Muscle of arm (tissue), 1 donor: ENCODE measurements at regions not wholly inside any gene's neighbourhood (a gene's known extent, or its start where the extent isn't known, plus 50 kb on each side); places are given as distances from the start of the nearest gene placed in this dataset.

ENCODE experiments used
- DNase-seq: peaks from one replicate; pipeline ENCODE4 v3.0.0-alpha.2; 2013

DNA sequence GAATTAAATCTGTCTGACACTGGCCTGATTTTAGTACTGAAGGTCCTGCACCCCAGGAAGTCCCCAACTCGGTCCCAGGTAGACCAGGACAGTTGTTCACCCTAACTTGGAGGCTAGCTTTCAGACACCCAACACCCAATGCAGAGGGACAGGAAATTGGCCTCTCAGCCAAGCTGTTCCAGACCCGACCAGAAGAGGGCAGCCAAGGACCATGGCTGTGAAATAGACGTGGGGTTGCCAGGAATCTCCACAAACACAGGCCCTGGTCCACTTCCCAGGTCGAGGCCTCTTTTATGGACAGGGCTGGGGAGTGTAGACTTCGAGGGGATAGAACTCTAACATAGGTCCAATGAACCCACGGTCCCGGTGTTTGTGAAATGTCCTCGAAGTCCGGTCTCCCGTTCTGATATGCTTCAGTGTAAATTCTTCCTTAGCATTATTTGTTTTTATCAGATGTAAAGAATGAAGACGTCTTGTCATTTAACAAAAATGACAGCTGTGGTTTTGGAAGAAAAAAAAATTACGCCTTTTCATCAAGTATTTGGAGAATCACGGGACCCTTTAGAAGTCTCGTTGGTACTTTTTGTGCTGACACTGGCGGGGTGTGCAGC is 260.3 kb upstream of the ADAMTS16 start:
- DNase-seq = peak; percentile 91

GRCh38 chr5:4880304-4880741 is 259.8 kb upstream of the ADAMTS16 start:
- no peak for DNase-seq

- DNase-seq = no peak
These were observed 258.6 kb upstream of the ADAMTS16 start for GRCh38 chr5:4881366-4882002.

GRCh38 chr5:4882186-4882585 is 257.9 kb upstream of the ADAMTS16 start:
- DNase-seq = no peak

GRCh38 chr5:4883360-4883759 is 256.8 kb upstream of the ADAMTS16 start:
- DNase-seq = no peak

DNA sequence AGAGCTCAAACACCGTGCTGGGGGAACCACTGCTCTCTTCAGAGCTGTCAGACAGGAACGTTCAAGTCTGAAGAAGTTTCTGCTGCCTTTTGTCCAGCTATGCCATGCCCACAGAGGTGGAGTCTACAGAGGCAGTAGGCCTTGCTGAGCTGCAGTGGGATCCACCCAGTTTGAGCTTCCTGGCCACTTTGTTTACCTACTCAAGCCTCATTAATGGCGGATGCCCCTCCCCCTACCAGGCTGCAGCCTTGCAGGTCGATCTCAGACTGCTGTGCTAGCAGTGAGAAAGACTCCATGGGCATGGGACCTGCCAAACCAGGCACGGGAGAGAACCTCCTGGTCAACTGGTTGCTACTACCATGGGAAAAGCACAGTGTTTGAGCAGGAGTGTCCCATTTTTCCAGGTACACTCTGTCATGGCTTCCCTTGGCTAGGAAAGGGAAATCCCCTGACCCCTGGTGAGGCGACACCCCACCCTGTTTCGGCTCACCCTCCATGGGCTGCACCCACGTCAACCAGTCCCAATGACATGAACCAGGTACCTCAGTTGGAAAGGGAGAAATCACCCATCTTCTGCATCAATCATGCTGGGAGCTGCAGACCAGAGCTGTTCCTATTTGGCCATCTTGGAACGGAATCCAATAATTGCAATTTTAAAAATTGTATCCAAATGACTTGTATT is 246.9 kb upstream of the ADAMTS16 start:
- DNase-seq = no peak

GRCh38 chr5:4896328-4896727 is 243.8 kb upstream of the ADAMTS16 start:
- no peak for DNase-seq

DNA sequence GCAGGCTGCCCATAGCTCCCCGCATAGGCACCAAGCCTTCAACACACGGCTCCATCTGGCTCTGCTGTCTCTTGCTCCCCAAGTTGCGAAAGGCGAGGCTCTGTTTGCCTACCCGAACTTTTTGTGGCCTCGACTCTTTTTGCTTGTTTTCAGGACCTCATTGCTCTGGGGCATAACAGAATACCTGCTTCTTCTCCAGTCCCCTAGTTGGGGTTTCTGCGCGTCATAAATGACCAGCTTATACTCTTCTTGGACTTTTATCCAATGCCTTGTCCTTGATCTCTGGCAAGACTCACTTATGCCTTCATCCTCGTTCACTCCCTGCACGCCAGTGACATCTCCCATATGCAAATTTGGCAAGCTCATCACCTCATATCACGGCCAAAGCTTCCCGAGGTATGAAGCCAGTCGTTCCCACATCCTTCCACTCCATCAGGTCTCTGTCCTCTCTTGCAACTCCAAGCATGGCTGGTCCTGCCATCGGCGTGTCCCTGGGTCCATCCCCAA is 238.8 kb upstream of the ADAMTS16 start:
- DNase-seq = no peak

- no peak for DNase-seq
These were observed 238.2 kb upstream of the ADAMTS16 start for GRCh38 chr5:4901924-4902323.

DNA sequence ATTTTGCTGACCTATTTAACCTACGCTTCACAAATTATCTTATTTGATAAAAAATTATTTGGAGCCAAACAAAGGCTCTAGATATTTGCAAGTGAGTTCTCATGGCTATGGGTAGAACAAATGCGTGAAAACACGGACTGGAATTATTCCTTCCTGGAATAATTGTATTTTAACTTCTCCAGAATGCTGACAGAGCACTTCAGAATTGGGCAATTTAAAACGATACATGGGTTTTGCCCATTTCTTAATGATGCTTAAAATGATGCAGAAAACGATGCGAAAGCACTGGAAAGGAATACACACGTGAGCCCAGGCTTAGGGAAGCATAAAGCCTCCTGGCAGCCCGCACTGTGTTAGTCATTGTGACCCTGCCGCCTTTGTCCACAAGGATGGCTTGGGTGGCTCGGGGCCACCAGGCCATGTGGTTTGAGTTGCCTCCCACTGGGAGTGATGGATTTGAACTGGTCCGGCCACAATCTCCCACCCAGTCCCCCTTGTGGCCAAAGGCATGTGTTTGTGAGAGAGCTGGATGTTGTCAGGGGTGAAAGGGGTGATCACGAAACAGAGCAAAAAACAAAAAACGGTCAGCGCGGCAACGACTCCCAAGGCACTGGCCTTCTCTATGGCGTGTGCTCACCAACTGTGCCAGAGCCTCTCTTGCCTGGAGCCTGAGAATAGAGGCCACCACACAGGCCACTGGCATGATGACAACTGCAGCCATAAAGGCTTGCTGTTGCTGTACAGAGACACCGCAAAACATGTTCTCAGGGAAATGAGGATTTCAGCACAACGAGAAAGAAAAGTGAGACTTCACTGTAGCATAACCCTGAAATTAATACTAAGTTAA is 234.2 kb upstream of the ADAMTS16 start:
- no peak for DNase-seq

DNA sequence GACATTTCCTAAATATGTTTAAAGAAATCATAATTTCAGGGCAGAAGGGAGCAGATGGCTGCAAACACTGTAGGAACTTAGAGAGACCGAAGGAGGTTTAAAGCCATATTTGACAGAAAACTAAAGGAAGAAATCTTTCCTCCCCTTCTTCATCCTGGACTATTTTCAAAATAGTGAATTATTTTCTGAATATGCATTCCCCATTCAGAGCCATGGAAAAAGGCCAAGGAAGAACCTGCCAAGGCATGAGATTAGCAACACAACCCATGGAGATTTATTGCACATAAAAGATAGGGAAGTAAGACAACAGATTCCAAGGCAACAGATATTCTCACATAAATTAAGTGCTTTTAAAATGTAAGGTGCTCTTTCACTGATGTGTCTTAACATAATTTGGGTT is 233.3 kb upstream of the ADAMTS16 start:
- no peak for DNase-seq

DNA sequence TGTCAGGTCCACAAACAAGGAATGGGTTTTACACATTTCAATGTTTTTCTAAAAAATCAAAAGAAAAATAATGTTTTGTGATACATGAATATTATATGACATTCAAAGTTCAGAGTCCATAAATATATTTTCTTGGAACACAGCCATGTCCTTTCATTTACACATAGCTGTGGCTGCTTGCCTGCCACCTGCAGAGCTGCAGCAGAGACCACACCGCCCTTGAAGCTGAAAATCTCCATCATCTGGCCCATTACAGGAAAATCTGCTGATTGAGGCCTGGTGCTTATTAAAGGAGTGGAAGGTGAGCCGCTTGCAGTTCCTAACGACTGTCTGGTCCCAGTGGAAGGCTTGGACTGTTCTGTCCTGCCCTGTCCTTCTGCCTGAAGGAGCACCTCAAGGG is 232.6 kb upstream of the ADAMTS16 start:
- no peak for DNase-seq

DNA sequence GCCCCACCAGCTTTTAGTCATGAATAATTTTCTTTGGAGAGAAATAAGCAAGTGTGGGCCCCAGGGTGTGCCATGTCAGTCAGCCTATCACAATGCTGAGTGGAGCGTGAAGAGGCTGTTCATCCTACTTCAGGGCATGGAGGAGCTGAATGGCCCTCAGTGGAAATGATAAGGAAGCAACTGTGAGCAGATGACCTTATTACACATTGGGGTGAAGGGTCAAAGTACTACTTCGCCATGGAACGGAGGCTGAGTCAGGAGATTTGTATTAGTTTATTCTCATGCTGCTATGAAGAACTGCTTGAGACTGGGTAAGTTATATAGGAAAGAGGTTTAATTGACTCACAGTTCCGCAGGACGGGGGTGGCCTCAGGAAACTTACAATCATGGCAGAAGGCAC is 231.0 kb upstream of the ADAMTS16 start:
- DNase-seq = no peak

GRCh38 chr5:4911646-4912403 is 228.3 kb upstream of the ADAMTS16 start:
- no peak for DNase-seq

GRCh38 chr5:4921929-4922328 is 218.2 kb upstream of the ADAMTS16 start:
- DNase-seq = no peak

DNA sequence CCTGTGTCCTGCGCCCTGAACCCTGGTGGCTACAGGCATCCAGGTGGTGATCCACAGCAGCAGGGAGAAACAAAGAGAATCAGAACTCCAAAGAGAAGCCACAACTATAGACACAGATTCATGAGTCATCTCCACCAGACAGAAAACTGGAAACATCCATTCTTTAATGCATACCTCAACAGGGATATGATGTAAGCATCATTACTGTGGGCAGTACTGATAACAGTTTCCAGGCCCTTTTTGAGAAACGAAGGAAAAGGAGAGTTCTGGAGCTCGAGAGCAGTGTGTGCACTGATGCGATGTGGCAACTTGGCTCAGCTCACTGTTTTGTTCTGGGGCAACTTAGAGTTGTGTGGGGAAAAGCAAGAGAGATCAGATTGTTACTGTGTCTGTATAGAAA is 215.6 kb upstream of the ADAMTS16 start:
- no peak for DNase-seq

DNA sequence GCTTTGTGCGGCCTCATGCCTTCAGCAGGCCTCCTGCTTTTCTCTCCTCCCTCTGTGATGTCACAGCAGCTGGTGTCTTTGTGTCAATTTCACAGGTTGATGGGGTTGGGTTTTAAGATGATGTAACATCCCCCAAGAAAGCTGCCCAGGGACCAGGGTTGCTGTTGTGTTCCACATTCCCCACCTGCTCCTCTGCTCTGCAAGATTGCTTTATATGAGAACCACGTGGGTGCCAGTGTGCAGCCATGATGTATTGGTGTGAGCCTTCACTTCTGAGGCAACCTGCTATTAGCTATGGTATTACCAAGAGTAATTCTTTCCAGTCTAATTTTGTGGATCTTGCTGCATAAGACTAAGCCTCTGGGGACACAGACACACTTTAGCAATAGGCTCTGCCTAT is 213.0 kb upstream of the ADAMTS16 start:
- no peak for DNase-seq

DNA sequence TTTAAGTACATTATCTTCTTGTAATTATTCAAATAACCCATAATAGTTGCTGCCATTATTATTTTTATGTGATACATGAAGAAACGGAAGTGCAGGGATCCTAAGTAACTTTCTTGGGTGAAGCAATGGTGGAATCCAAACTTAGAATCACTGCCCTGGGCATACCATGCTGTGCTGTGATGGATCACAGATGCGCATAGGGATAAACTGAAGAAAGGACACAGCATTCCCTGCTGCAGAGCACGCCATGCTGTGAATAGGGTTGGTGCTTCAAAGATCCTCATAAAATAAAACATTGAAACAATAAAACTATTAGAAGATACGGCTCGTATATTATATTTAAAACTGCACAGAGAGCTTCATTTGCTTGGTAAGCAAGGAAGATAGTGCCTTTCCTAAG is 211.7 kb upstream of the ADAMTS16 start:
- no peak for DNase-seq

- no peak for DNase-seq
These were observed 211.0 kb upstream of the ADAMTS16 start for GRCh38 chr5:4929092-4929655.

DNA sequence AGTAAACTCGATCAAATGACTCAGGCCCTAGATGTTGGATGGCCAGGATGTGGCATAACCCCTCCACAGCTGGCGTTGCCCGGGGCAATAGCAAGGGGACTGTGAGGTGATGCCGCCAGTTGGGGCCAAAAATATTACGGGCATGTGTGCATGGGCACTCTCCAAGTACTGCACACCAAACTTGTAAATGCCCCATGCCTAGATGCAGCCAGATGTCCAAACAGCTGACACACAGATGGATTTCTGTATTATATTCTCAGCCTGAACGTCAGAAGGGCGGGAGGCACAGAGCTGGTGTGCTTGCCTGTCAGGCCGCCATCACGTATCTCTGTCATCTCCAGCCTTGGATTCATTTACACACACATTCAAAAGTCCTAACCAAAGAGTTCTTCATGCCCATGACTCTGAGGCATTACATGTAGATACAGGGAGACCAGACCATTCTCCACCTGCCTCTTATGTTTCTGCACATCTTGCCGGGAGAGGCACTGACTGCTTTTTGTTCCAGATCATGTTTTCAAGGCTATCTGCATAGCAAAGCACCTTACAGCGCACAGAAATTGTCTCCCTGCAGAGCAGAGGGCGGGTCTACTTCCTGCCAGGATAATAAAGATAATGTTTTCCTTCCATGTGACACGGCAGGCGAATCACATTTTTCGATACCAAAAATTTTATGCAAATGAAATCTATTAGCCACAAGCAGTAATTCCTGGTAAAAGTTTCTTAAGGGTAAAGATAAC is 200.9 kb upstream of the ADAMTS16 start:
- no peak for DNase-seq
